ENCODE measurements at regions not wholly inside any gene's neighbourhood (a gene's known extent, or its start where the extent isn't known, plus 50 kb on each side); places are given as distances from the start of the nearest gene placed in this dataset.

DNA sequence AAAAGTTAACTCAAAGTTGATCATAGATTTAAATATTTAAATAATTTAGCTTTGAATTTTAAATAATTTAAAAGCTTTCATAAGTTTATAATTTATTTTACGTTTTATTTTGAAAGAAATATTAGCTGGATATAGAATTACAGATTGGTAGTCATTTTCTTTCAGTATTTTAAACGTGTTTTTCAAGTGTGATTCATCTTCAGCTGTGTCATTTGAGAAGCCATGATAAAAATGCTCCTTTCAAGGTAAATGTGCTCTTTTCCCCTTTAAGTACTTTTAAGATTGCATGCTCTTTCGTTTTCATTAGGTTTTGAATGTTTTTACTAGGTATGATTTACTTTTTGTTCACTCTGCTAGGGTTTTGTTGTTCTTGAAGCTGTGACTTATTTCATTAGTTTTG is 116.8 kb upstream of the FIGN start:
- no peaks in the 10 kb centered on the region for H3K27me3 ChIP-seq (replicated peaks in 1 of 4; ENCODE audit: control insufficient read depth in 3 of 4, extremely low read depth in 1 of 4, insufficient read depth in 3 of 4, low read length in 3 of 4)
- no peak overlapping the region for H3K27ac ChIP-seq (ENCODE audit: low read depth, low read length)
- H3K4ac ChIP-seq (replicated peaks; ENCODE audit: insufficient read length, low read depth, low read length), result no peak overlapping the region
- no peak overlapping the region for H2BK15ac ChIP-seq (ENCODE audit: low read length)
- no peaks in the 10 kb centered on the region for H4K20me1 ChIP-seq (replicated peaks in 1 of 2; ENCODE audit: control insufficient read depth in 1 of 2, insufficient read depth in 2 of 2, low read length in 2 of 2)
- no peak overlapping the region for H3K9ac ChIP-seq (replicated peaks in 1 of 4; ENCODE audit: extremely low read depth in 1 of 4, low read depth in 3 of 4, low read length in 3 of 4)
- no peak overlapping the region for H3K18ac ChIP-seq (ENCODE audit: extremely low read depth, low read length)
- H4K5ac ChIP-seq (ENCODE audit: insufficient read length, low read depth, low read length), result no peak overlapping the region
- FAIRE-seq (no peak), DNase-seq (ENCODE audit: low read depth in 1 of 2, low spot score in 2 of 2) (no peak)
- H2BK12ac ChIP-seq (ENCODE audit: low read depth, low read length), result no peak overlapping the region
- POLR2A ChIA-PET (ENCODE audit: partially characterized antibody), result no interaction called here
- H4K8ac ChIP-seq (ENCODE audit: extremely low read depth, insufficient read depth, low read length), result no peak overlapping the region
- H4K91ac ChIP-seq (replicated peaks; ENCODE audit: insufficient read length, low read length), result no peak overlapping the region
- no peaks in the 10 kb centered on the region for H3K9me3 ChIP-seq (ENCODE audit: insufficient read depth in 2 of 2, low read depth in 1 of 2, low read length in 1 of 2)
- H3K14ac ChIP-seq (ENCODE audit: insufficient read length), result no peak overlapping the region
- H3K79me2 ChIP-seq (ENCODE audit: control insufficient read depth in 1 of 2, insufficient read depth in 2 of 2, low read length in 2 of 2), result no peaks in the 10 kb centered on the region
- H3K4me1 ChIP-seq (replicated peaks in 1 of 4; ENCODE audit: control insufficient read depth in 3 of 4, insufficient read depth in 4 of 4, low read length in 3 of 4), result no peaks in the 10 kb centered on the region
- no peaks in the 10 kb centered on the region for H3K23me2 ChIP-seq (ENCODE audit: low read depth, low read length)
- no peaks in the 10 kb centered on the region for H3K79me1 ChIP-seq (ENCODE audit: low read depth, low read length)
- no peak overlapping the region for H2BK120ac ChIP-seq (replicated peaks; ENCODE audit: low read depth, low read length)
- TF ChIP-seq, protein P1, sequence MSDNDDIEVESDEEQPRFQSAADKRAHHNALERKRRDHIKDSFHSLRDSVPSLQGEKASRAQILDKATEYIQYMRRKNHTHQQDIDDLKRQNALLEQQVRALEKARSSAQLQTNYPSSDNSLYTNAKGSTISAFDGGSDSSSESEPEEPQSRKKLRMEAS (IDR thresholded peaks at IDR 0.05), result no peak
- TF ChIP-seq MAFK (IDR thresholded peaks at IDR 0.05; ENCODE audit: low read depth, low read length), result no peak
- no peak overlapping the region for H2AK5ac ChIP-seq (ENCODE audit: low read depth, low read length)
- no peak overlapping the region for H2BK5ac ChIP-seq (ENCODE audit: low read depth, low read length)
- H3K36me3 ChIP-seq (ENCODE audit: control insufficient read depth in 2 of 4, insufficient read depth in 4 of 4, low read length in 3 of 4), result no peaks in the 10 kb centered on the region
- H2BK20ac ChIP-seq (ENCODE audit: low read length), result no peak overlapping the region
- CTCF ChIA-PET (ENCODE audit: partially characterized antibody), result interaction anchor here (1.5 kb wide), 1 partner anchor 26 kb away, joined by 4 read pairs; no protein-coding TSS in a partner anchor
- H2AFZ ChIP-seq (ENCODE audit: low read length), result no peak overlapping the region
- 76% methylated on average over 3 of the region's 3 CpGs; no CpG with 5 or more reads in 1 of the 2 experiments for WGBS, 2 experiments (ENCODE audit: extremely low coverage in 1 of 2, insufficient coverage in 1 of 2, insufficient read length in 1 of 2, insufficient replicate concordance in 2 of 2, low coverage in 1 of 2, low lambda C conversion rate in 2 of 2, missing lambda C conversion rate in 1 of 2)
- no peak overlapping the region for H3K4me3 ChIP-seq (ENCODE audit: extremely low read depth in 1 of 4, insufficient read depth in 2 of 4, low read depth in 3 of 4, low read length in 4 of 4)
- no peak overlapping the region for H3K4me2 ChIP-seq (ENCODE audit: insufficient read depth in 1 of 2, low read depth in 2 of 2, low read length in 2 of 2)
- no peak overlapping the region for H3K23ac ChIP-seq (ENCODE audit: insufficient read length)
- H3K56ac ChIP-seq (replicated peaks; ENCODE audit: insufficient read length, low read depth, low read length), result no peak overlapping the region

Data from H1 (cell line).